NCI-H2081 (cell line): ENCODE measurements at regions not wholly inside any gene's neighbourhood (a gene's known extent, or its start where the extent isn't known, plus 50 kb on each side); places are given as distances from the start of the nearest gene placed in this dataset.
A peak's percentile ranks its signal among the peaks of the same experiment; 100 is the strongest.

ENCODE experiments used
- DNase-seq, 2 experiments: peaks; one replicate each; lab custom pipeline; 2025; lab: John Stamatoyannopoulos, UW

GRCh38 chr11:116532066-116532465, 240.7 kb downstream of the BUD13 start:
- no peak for DNase-seq

DNA sequence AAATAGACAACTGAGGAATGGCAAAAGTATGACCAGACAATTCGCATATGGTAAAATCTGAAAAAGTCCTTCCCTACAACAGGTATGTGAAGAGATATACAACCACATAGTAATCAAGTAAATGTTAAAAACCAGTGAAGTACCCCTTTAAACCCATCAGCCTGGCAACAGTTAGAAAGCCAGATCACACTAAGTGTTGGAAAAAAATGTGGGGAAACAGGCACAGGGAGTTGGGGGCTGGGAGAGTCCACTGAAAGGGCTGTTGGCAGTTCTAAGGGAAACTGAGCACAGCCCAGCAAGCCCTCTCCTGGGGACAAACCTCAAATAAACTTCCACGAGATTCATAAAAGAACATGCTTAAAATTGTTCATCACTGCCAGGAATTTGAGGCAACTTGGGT, 242.1 kb downstream of the BUD13 start:
- DNase-seq: no peak

DNA sequence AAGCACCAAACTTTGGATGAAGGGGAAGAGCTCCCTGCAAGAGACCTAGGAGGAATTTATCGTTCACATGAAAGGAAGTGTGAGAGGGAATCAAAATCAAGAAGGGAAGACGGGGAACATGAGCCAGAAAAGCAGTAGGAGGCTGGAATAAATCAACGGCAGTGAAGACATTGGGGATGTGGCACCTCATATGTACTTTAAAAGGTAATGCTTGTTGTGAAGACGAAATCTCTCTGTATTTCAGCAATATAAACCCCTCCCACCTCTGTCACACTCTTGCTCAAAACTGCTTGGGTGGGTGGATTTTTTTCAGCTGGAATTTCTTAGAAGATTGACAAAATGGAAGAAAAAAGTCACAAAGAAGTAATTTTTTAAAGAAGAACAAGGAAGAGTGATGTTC, 243.5 kb downstream of the BUD13 start:
- DNase-seq: peak in 1 of 2 experiments; percentile 16

- no peak for DNase-seq
Observed at GRCh38 chr11:116527180-116527991, 245.4 kb downstream of the BUD13 start.

GRCh38 chr11:116525961-116526495, 246.8 kb downstream of the BUD13 start:
- no peak for DNase-seq

- no peak for DNase-seq
Observed at GRCh38 chr11:116519499-116519898, 253.3 kb downstream of the BUD13 start.

GRCh38 chr11:116518141-116518540, 254.6 kb downstream of the BUD13 start:
- DNase-seq: no peak

DNA sequence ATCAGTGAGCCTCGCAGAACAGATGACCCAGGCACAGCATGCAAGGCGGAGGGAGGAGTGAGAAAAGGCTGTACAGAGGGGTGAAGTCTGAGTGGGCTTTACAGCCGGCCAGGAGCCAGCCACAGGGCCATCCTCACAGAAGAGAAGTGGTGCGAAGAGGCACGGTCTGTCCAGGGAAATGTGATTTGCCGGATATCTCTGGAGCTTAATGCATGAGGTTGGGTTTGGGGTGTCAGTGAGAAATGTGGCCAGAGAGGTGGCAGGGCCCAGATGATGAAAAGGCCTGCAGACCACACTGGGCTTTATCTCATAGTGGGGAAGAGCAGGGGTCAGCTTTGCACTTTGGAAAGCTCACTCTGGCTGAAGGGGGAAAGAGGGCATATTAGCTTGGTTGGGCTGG, 255.2 kb downstream of the BUD13 start:
- no peak for DNase-seq

- peak; percentile 8 to 81 for DNase-seq
Observed at GRCh38 chr11:116517077-116517476, 255.7 kb downstream of the BUD13 start.

DNA sequence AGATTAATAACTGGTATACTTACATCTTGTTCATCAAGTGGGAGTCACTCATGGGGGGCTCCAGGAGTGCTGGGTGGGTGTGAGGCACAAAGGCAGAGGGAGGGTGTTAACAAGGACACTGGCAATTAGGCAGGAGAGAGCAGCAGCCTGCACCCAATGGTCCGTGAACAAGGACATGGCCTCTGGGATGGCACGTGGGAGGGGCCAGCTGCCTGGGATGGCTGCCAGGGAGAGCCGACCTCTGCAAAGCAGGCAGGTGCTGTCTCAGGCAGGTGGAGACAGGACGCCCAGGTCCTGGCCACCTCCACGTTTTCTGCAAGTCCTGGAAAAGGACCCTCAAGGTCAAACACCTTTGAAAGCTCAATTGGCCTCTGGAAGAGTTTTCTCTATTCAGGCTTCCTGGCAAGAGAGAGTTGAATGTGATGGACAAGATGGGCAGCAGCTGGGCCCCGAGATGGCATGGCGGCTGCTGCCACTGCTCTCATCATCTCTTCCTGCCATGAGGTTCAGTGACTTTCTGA, 257.1 kb downstream of the BUD13 start:
- DNase-seq: peak; percentile 83 to 94

- DNase-seq: peak; percentile 1 to 51
Observed at GRCh38 chr11:116513894-116514293, 258.9 kb downstream of the BUD13 start.

- DNase-seq: no peak
Observed at GRCh38 chr11:116513278-116513823, 259.4 kb downstream of the BUD13 start.

DNA sequence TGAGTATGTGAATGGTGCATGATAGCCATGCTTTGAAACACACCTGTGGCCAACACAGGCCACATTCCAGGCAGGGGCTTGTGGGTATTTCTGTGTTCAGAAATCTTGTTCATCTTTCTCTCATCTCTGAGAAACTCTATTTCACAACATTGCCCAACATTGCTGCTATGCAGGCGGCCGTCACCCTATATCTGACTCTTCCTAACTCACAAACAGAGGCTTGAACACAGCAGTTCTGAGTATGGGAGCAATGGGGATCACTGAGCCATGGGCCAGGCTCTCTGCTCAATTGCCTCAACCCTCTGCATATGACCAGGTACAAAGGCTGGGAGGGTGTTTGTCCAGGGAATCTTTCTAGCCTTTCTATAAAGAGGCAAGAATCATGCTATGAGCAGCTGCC, 259.9 kb downstream of the BUD13 start:
- no peak for DNase-seq

GRCh38 chr11:116511684-116512083, 261.1 kb downstream of the BUD13 start:
- no peak for DNase-seq

DNA sequence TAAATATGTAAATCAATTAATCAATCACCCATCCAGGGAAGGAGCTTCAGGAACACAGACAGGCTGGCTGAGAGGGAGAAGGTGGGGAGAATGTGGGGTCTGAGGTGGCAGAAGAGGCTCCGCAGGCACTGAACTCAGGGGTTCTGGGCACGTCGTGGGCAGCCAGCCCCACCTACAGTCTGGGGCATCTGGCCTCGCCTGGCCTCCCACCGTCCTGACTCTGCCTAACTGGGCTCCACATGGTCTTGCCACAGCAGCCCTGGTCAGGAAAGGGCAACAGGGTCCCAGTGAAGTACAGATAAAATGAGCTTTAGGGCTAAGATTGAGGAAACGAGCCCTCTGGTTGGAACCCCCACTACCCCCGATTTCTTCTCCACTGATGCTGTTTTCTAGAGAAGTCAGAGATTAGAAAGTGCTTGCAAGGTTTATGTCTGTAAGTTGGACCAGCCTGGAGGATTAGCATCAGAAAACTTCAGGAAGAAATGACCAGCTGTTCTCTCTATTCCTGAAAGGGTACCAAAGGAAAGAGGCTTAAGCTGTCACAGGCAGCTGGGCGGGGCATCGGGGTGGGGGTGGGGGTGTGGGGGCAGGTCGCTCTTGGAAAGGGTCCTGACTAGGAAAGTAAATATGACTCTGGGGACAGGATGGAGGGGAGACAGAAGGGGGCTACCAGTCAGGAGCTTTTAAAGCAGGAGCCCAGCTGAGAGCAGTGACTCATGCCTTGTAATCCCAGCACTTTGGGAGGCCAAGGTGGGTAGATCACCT, 261.7 kb downstream of the BUD13 start:
- DNase-seq: no peak

- DNase-seq: no peak
Observed at GRCh38 chr11:116510166-116510565, 262.6 kb downstream of the BUD13 start.

GRCh38 chr11:116509551-116509950, 263.2 kb downstream of the BUD13 start:
- no peak for DNase-seq

DNA sequence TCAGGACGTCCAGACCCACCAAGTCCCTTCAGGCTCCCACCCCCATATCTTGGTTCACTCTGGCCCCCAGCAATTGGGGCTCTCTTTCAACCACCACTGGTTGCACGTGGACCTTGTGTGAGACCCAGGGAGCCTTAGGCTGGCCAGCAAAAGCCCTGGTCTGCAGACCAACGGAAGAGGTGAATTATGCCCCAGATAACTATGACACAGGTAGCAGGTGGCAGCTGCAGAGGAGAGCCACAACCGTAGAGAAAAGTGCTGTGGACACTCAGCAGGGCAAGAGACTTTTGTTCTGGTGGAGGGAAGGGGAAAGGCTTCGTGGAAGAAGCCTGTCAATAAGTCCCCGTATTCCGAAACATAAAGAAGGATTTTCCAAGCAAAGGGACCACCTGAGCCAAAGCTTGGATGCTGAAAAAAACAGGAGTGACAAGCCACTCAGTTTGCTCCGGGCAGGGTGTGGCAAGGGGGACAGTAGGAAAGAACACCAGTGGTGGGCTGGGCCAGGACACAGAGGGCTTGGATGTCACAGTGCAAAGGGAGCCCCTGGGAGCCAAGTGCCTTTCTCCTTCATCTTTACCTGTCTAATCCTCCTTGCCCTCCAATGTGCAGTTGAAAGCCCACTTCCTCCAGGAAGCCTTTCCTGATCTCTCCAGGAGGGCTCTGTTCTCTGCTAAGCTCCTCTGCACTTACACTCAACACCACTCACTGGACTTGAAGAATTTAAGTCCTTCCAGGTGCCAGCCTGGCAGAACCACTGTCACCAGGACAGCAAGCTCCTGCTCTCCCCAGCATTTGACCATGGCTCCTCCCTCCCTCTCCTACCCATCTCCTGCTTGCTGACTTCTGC, 264.7 kb downstream of the BUD13 start:
- no peak for DNase-seq

- DNase-seq: no peak
Observed at GRCh38 chr11:116507016-116507415, 265.8 kb downstream of the BUD13 start.

- peak in 1 of 2 experiments; percentile 37 for DNase-seq
Observed at GRCh38 chr11:116506263-116506825, 266.4 kb downstream of the BUD13 start.
